HG03354 (cell line): ENCODE measurements at regions not wholly inside any gene's neighbourhood (a gene's known extent, or its start where the extent isn't known, plus 50 kb on each side); places are given as distances from the start of the nearest gene placed in this dataset.

Experiments
- ATAC-seq: cut with Tn5 transposase; IDR thresholded peaks from one replicate; pipeline ENCODE4 v1.9.1; 2021; ENCODE audit warnings: mild to moderate bottlenecking; ENCODE audit not compliant: unreplicated experiment, poor library complexity, severe bottlenecking

DNA sequence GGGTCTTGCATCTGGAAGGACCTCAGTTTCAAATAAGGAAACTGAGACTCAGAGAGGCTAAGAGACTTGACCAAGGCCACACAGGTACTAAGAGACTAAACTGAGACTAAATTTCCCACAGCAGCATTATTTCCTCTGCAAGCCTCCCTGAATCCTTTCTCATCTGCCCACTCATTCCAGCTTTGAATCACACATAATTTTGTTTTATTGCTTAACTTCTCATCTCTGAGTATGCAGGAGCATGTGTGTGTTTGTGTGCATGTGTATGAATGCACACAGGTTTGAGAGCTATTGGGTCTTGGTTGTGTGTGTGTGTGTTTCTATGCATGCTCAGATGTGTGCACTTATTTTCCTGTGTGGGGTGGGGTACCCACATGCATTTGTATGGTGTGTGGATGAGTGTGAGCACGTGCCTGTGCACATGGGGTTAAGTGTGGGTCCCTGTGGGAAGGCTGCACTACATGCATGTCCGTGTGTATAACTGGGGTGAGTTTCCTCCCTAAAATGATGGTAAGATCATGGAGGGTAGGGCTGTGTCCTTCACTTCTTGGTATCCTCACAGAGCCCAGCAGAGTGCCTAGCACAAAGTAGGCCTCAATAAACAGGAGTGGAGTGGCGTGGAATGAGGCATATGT lies 74.4 kb upstream of the ZC3H12A start:
- ATAC-seq = no peak

DNA sequence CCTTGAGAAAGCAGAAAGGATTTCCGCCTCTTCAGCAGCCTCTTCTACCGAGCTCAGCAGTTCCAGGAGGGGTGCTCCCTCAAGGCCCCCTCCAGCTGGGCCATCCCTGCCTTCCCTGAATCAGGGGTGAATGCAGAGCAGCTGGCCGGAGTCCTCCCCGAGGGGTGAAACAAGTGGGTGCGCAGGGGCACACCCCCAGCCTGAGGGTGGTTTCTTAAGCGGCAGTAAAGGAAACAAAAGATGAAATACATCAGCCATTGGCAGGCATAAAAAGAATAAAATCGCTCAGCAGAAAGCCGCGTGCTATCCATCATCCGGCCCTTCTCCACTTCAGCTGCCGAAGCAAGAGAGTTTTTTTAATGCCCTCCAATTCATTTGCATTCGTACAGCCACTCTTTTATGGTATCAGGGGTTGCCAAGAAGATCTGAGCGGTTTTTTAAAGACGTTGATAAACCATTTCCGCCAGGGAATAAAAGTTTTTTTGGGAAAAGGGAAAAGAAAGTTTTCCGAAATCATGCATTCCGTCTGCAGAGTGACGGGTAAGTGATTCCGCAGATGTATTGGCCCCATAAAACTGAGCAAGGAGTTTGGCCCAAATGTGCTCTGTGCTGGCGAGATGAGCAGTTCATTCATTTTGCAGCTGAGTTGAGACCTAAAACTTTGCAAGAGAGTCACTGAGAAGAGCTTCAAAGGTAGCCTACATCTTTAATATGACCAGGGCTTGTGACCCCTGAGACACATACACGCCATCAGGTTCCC lies 73.7 kb upstream of the ZC3H12A start:
- no peak for ATAC-seq

DNA sequence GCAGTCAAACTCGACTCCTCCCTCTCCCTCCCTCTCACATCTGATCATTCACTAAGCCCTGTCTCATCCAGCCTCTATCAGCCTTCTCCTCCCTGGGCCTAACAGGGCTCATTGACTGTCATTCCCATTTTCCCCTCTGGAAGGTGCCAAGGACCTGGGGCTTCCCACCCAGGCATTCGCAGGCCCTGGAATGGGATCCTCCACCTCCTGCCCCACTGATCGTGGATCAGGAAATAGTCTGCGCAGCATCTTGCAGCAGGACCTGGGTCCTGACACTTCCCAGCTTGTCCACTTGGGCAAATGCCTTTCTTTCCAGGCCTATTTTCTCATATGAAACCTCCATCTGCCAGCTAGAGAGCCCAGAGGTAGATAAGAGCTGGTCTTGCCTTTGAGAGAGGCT lies 71.2 kb upstream of the ZC3H12A start:
- ATAC-seq = no peak

DNA sequence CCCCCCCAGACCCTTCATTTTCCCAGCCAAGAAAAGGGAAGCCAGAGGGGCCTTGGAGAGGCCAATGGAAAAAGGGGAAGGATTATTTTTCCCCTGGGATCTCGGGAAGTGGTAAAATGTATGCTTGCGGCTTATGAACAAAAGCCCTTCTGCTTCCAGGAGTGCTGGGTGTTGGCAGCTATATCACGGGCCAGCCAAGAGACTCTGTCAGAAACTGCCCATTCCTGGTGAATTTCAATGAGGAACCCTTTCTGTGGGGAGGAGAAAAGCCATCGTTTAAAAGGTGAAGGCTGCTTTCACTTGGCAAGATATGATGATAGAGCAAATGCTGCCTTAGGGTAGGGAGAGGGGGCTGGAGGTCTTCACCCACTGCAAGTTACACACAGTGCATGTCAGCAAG lies 69.7 kb upstream of the ZC3H12A start:
- no peak for ATAC-seq

DNA sequence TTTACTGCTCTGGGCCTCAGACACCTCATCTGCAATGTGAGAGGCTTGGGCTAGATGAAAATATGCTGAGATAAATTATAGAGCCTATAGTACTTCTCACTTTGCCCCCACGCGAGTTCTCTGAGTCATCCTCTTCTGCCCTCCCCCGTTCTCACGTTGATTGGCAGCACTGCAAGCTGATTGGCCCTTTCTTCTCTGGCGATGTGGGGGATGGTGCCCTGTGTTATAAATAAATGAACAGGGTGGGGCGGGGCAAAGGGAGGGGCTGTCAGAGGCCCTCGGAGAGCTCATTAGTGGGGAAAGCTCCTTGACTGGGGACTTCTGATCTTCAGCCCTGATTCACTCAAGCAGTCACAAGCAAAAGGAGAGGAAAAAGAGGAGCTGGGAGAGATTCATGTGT lies 64.3 kb upstream of the ZC3H12A start:
- ATAC-seq = no peak

DNA sequence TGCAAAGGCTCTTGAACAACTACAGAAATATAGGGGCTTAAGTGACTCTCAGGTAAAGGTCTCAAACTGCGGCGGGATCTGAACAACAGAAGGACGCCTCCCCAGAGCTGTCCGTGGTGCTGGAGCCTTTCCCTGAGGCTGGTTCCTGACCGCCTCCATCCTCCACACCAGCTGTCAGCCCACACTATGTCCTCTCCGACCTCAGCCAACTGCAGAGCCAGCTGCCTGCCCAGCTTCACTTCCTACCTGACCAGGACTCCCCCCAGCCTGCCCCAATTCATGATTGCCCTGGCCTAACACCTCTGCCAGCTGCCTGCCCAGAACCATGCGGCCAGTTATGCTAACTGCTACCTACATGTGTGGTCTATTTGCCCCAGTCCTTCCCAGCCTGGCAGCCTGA lies 63.6 kb upstream of the ZC3H12A start:
- no peak for ATAC-seq

DNA sequence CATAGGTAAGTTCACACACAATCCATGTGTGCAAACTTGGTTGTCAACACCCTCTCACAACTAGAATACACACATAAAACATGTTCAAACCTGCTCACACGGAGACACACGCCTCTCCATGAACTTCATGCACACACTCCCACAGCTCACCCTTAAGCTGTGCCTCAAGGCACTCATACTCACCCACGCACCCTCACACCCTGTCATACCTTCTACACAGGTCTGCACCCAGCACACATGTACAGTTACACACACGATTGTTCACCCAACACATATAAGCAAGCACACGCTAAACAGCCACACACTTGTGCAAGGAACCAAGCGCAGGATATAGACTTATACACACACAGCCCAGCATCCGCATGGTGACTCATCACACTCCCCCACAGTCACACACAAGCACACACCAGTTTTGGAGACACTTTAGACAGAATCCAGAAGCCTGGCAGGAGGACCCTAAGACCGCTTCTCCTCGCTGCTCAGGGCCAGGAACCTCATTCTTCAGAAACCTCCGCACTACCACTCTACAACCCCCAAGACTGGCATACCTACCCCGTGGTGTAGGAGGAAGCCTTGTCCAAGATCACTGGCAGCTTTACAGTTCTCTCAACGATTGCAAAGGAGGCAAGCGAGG lies 58.7 kb upstream of the ZC3H12A start:
- no peak for ATAC-seq

DNA sequence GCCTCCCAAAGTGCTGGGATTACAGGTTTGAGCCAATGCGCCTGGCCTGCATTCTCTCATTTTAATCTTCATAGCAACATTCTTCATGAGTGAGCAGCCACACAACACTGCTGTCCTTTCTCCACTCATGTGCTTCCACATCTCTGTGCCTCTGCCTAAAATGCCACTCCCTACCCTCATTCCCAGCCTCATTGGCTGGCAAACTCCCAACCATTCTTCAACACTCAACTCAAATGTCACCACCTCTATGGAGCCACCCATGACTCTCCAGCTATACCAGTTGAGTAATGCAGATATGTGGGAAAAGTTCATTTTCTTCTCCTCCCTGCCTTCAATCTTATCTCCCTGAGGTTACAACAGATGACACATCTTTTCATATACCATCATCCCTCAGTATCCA lies 53.9 kb upstream of the ZC3H12A start:
- ATAC-seq = no peak

DNA sequence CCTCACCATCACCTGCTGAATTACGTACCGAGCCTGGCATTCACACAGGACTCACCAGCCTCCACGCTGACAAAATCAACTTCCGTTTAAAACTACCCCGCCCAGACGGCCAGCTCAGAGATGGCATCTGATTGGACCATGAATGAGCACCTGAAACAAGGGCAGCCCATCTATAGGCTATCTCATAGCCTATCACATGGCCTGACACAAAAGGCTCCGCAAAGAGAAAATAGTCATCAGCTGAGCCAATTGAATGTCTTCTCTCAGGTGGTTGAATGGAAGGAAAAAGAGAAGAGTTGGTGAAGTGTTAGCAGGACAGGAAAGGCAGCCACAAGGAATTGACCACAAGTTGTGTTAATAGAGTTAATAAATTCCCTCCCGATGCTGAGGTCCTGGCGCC lies 50.6 kb upstream of the ZC3H12A start:
- ATAC-seq = no peak

DNA sequence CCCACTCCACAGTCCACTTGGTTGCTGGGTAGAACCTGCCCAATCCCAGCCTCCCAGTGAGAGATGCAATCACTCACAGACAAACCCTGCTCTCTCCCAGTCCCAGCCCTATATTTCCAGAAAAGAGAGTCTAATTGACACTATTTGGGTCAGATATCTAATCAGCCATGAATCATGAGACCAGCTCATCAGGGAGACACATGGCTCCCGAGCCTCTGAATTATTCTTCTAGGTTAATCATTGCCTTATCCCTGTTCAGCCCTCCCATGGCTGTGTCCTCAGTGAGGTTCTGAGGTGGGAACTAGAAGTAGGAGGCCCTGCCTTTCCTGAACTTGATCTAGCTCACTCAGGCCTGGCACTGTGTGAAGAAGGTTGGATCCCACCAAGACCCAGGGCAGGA lies 49.9 kb upstream of the ZC3H12A start:
- ATAC-seq = no peak
